ENCODE measurements at regions not wholly inside any gene's neighbourhood (a gene's known extent, or its start where the extent isn't known, plus 50 kb on each side); places are given as distances from the start of the nearest gene placed in this dataset.
"Not testable (repeated sequence)": the region's sequence is repeated elsewhere in the genome, so short reads cannot be mapped to it uniquely, and the experiment has no call there.

DNA sequence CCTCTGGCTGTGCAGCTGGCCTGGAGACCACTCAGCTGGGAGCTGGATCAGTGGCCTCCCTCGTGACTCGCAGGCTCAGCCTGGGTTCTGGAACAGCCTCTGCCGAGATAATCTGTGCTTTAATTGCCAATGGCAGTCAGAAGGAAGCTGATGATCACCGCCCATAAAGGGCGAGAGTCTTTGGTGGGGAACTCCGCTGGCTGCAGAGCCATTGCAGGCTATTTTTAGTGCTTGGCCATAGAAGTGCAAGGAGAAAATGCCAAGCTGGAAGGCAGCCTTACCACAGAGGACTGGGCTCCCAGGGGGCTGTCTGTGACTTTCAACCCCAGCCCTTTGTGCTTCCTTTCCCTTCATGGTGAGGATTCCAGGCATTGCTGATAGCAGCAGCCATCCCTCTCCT, 62.2 kb upstream of the TENM4 start:
- peak; percentile 59 for DNase-seq

GRCh38 chr11:79501707-79502106, 60.9 kb upstream of the TENM4 start:
- DNase-seq: no peak

- DNase-seq: not testable (repeated sequence)
Measured at GRCh38 chr11:79499929-79500328, 59.1 kb upstream of the TENM4 start.

- no peak for DNase-seq
Measured at GRCh38 chr11:79498667-79499066, 57.8 kb upstream of the TENM4 start.

GRCh38 chr11:79493555-79494171, 52.8 kb upstream of the TENM4 start:
- peak; percentile 70 for DNase-seq

DNA sequence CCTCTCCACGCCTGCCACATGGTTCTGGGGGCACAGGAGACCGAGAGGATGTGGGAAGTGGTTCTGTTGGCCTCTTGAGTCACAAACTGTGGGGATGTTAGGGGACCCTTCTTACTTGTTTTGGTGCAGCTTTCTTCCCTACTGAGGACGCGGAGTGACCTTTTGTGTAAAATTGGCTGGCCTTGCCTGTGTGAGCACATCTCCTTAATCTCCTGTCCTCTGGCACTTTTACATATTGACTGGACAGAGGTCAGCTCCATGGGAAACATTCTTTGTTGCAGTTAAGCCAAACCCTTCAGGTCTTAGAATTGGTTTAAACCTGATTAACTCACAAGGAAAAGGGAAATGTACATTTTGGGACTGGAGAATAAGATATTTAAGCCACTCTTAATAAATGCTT, 51.2 kb upstream of the TENM4 start:
- no peak for DNase-seq
